ENCODE measurements at regions not wholly inside any gene's neighbourhood (a gene's known extent, or its start where the extent isn't known, plus 50 kb on each side); places are given as distances from the start of the nearest gene placed in this dataset.

GRCh38 chrX:146454363-146454762 is 355.2 kb upstream of the CXorf51B start:
- Mint-ChIP-seq H3K4me3 (no peak overlapping the region), H3K27ac (no peak overlapping the region), H3K9me3 (ENCODE audit: low read depth) (peaks cover 3% of the 10 kb centered on the region), H3K36me3 (ENCODE audit: low read depth) (no peaks in the 10 kb centered on the region), H3K4me1 (no peaks in the 10 kb centered on the region), H3K27me3 (no peaks in the 10 kb centered on the region)
- ATAC-seq, result no peak
- intact Hi-C loops (cut with DNase I, micrococcal nuclease), result no loop called here
- DNase-seq, result no peak
- ChIA-PET CTCF (no interaction called here), POLR2A (no interaction called here)

- no peak overlapping the region for H3K27ac Mint-ChIP-seq
- no peaks in the 10 kb centered on the region for H3K27me3 Mint-ChIP-seq
Observed at GRCh38 chrX:146456058-146456457, 353.5 kb upstream of the CXorf51B start.

GRCh38 chrX:146477341-146477740 is 332.2 kb upstream of the CXorf51B start:
- DNase-seq (no peak), ATAC-seq (no peak)
- Mint-ChIP-seq H3K27me3 (no peaks in the 10 kb centered on the region), H3K27ac (no peak overlapping the region), H3K36me3 (ENCODE audit: low read depth) (no peaks in the 10 kb centered on the region), H3K4me3 (no peak overlapping the region), H3K4me1 (no peaks in the 10 kb centered on the region), H3K9me3 (ENCODE audit: low read depth) (peaks cover 4% of the 10 kb centered on the region)
- CTCF ChIA-PET, result no interaction called here
- POLR2A ChIA-PET, result no interaction called here
- intact Hi-C loops (cut with DNase I, micrococcal nuclease), result no loop called here

More at GRCh38 chrX:146456058-146456457, 353.5 kb upstream of the CXorf51B start:
- no peaks in the 10 kb centered on the region for H3K4me1 Mint-ChIP-seq
- intact Hi-C loops (cut with DNase I, micrococcal nuclease), result no loop called here
- CTCF ChIA-PET, result no interaction called here
- H3K9me3 Mint-ChIP-seq (ENCODE audit: low read depth), result peaks cover 5% of the 10 kb centered on the region
- POLR2A ChIA-PET, result no interaction called here
- no peaks in the 10 kb centered on the region for H3K36me3 Mint-ChIP-seq (ENCODE audit: low read depth)
- ATAC-seq (no peak), DNase-seq (no peak)
- no peak overlapping the region for H3K4me3 Mint-ChIP-seq

GRCh38 chrX:146481735-146482134 is 327.8 kb upstream of the CXorf51B start:
- no peaks in the 10 kb centered on the region for H3K27me3 Mint-ChIP-seq
- ChIA-PET POLR2A (no interaction called here), CTCF (no interaction called here)
- peaks cover 8% of the 10 kb centered on the region for H3K9me3 Mint-ChIP-seq (ENCODE audit: low read depth)
- DNase-seq (no peak), ATAC-seq (no peak)
- no peak overlapping the region for H3K27ac Mint-ChIP-seq
- no peaks in the 10 kb centered on the region for H3K36me3 Mint-ChIP-seq (ENCODE audit: low read depth)
- no peak overlapping the region for H3K4me3 Mint-ChIP-seq
- intact Hi-C loops (cut with DNase I, micrococcal nuclease), result no loop called here
- no peaks in the 10 kb centered on the region for H3K4me1 Mint-ChIP-seq

All from activated CD4-positive, alpha-beta T cell treated with anti-CD3 and anti-CD28 coated beads for 36 hours (primary cell).